ENCODE measurements at regions not wholly inside any gene's neighbourhood (a gene's known extent, or its start where the extent isn't known, plus 50 kb on each side); places are given as distances from the start of the nearest gene placed in this dataset.

- no peak overlapping the region for H3K27ac ChIP-seq (replicated peaks)
- no peaks in the 10 kb centered on the region for H3K27me3 ChIP-seq (ENCODE audit: insufficient read depth, poor library complexity, severe bottlenecking)
- H3K4me3 ChIP-seq (replicated peaks; ENCODE audit: insufficient read depth, low read length) = no peak overlapping the region
- DNase-seq (ENCODE audit: low read depth in 1 of 2, low spot score in 1 of 2) = no peak
- TF ChIP-seq GABPA (IDR thresholded peaks at IDR 0.05; ENCODE audit: low read depth) = no peak
- TF ChIP-seq POLR2AphosphoS5 (IDR thresholded peaks at IDR 0.05; ENCODE audit: low read depth) = no peak
- no peak for TF ChIP-seq SPI1 (IDR thresholded peaks at IDR 0.05; ENCODE audit: borderline replicate concordance, low read depth)
- TF ChIP-seq REST (IDR thresholded peaks at IDR 0.05; ENCODE audit: insufficient replicate concordance, low read depth) = no peak
- no peak for TF ChIP-seq CTCF (IDR thresholded peaks at IDR 0.05; ENCODE audit: insufficient read depth, low read length)
Observed at GRCh38 chr16:31819948-31820347, 53.7 kb upstream of the ZNF267 start.
